H1 (cell line): ENCODE measurements at regions not wholly inside any gene's neighbourhood (a gene's known extent, or its start where the extent isn't known, plus 50 kb on each side); places are given as distances from the start of the nearest gene placed in this dataset.

Source experiments
- CTCF ChIA-PET: fragments of 300-600 bp; sonication (Branson Sonifier 250); formaldehyde crosslinking; loops from one replicate; lab custom pipeline; 2021; ENCODE audit not compliant: partially characterized antibody; lab: Charles Lee
- POLR2A ChIA-PET: fragments of 300-600 bp; sonication (Branson Sonifier 250); formaldehyde crosslinking; loops from one replicate; lab custom pipeline; 2021; ENCODE audit warnings: inconsistent platforms; ENCODE audit not compliant: partially characterized antibody; lab: Charles Lee
- DNase-seq, 2 experiments: peaks; one replicate each; pipeline versions ENCODE4 v3.0.0 to v3.0.0-alpha.2; 2010 to 2022; ENCODE audit warnings: low spot score in 2 of 2, low read depth in 1 of 2, mixed read lengths in 1 of 2
- FAIRE-seq: peaks from 2 replicates; lab custom pipeline; 2011; peaks lifted over from hg19 to GRCh38; lab: Jason Lieb, UNC
- H2AFZ ChIP-seq: 2 replicates; pipeline ENCODE4 v1.8.1; 2012; ENCODE audit warnings: low read length, inconsistent platforms
- H2AK5ac ChIP-seq: 2 replicates; pipeline ENCODE4 v1.6.1; 2013; ENCODE audit warnings: low read depth, low read length
- H2BK120ac ChIP-seq: replicated peaks from 2 replicates; pipeline ENCODE3; 2013; ENCODE audit warnings: low read depth, low read length, inconsistent platforms
- H2BK12ac ChIP-seq: 2 replicates; pipeline ENCODE4 v1.6.1; 2013; ENCODE audit warnings: low read depth, low read length
- H2BK15ac ChIP-seq: 2 replicates; pipeline ENCODE4 v1.6.1; 2013; ENCODE audit warnings: low read length
- H2BK20ac ChIP-seq: 2 replicates; pipeline ENCODE4 v1.6.1; 2013; ENCODE audit warnings: low read length
- H2BK5ac ChIP-seq: 2 replicates; pipeline ENCODE4 v1.6.1; 2013; ENCODE audit warnings: low read depth, low read length
- H3K14ac ChIP-seq: 2 replicates; pipeline ENCODE4 v1.6.1; 2013; ENCODE audit warnings: inconsistent platforms; ENCODE audit not compliant: insufficient read length
- H3K18ac ChIP-seq: 2 replicates; pipeline ENCODE4 v1.6.1; 2013; ENCODE audit warnings: low read length; ENCODE audit errors: extremely low read depth
- H3K23ac ChIP-seq: 2 replicates; pipeline ENCODE4 v1.6.1; 2013; ENCODE audit warnings: inconsistent platforms; ENCODE audit not compliant: insufficient read length
- H3K23me2 ChIP-seq: 2 replicates; pipeline ENCODE4 v1.6.1; 2013; ENCODE audit warnings: low read depth, low read length
- H3K27ac ChIP-seq: 2 replicates; pipeline ENCODE4 v1.6.1; 2011; ENCODE audit warnings: low read depth, low read length, inconsistent platforms
- H3K27me3 ChIP-seq, 4 experiments: replicated peaks in 1 of 4; 1 replicate in 1 of 4; 2 replicates in 3 of 4; pipeline versions ENCODE4 v1.6.1 to v1.8.1; 2011 to 2013; ENCODE audit warnings: low read length in 3 of 4, mild to moderate bottlenecking in 3 of 4, inconsistent platforms in 2 of 4, mixed read lengths in 2 of 4, moderate library complexity in 1 of 4; ENCODE audit not compliant: control insufficient read depth in 3 of 4, insufficient read depth in 3 of 4; ENCODE audit errors: extremely low read depth in 1 of 4
- H3K36me3 ChIP-seq, 4 experiments: 2 replicates each; pipeline versions ENCODE4 v1.6.1 to v1.8.1; 2011 to 2013; ENCODE audit warnings: mild to moderate bottlenecking in 4 of 4, low read length in 3 of 4, moderate library complexity in 2 of 4, control low read depth in 1 of 4, inconsistent platforms in 1 of 4; ENCODE audit not compliant: insufficient read depth in 4 of 4, control insufficient read depth in 2 of 4
- H3K4ac ChIP-seq: replicated peaks from 2 replicates; pipeline ENCODE3; 2013; ENCODE audit warnings: low read length, low read depth, mixed read lengths, inconsistent platforms; ENCODE audit not compliant: insufficient read length
- H3K4me1 ChIP-seq, 4 experiments: replicated peaks in 1 of 4; 1 replicate in 1 of 4; 2 replicates in 3 of 4; pipeline versions ENCODE4 v1.6.1 to v1.8.1; 2011 to 2013; ENCODE audit warnings: low read length in 3 of 4, inconsistent platforms in 2 of 4, mixed read lengths in 1 of 4; ENCODE audit not compliant: insufficient read depth in 4 of 4, control insufficient read depth in 3 of 4
- H3K4me2 ChIP-seq, 2 experiments: 2 replicates each; pipeline versions ENCODE4 v1.6.1 to v1.8.1; 2011 to 2013; ENCODE audit warnings: low read depth in 2 of 2, low read length in 2 of 2, control low read depth in 1 of 2, inconsistent platforms in 1 of 2, mild to moderate bottlenecking in 1 of 2; ENCODE audit not compliant: insufficient read depth in 1 of 2
- H3K4me3 ChIP-seq, 4 experiments: fragments of 200-600, 300-600 bp in 1 of 4; sonication (generic), shearing (Covaris generic), sonication (Bioruptor Twin) in 1 of 4; 2 replicates each; pipeline versions ENCODE4 v1.5.1 to v1.8.1; 2011 to 2016; ENCODE audit warnings: low read length in 4 of 4, low read depth in 3 of 4, control low read depth in 2 of 4, inconsistent platforms in 2 of 4, mild to moderate bottlenecking in 2 of 4, mixed read lengths in 1 of 4, moderate library complexity in 1 of 4; ENCODE audit not compliant: insufficient read depth in 2 of 4; ENCODE audit errors: extremely low read depth in 1 of 4
- H3K56ac ChIP-seq: replicated peaks from 2 replicates; pipeline ENCODE3; 2013; ENCODE audit warnings: low read depth, mild to moderate bottlenecking, mixed read lengths, low read length, inconsistent platforms; ENCODE audit not compliant: insufficient read length
- H3K79me1 ChIP-seq: 2 replicates; pipeline ENCODE4 v1.6.1; 2013; ENCODE audit warnings: low read depth, low read length, control low read depth
- H3K79me2 ChIP-seq, 2 experiments: 2 replicates each; pipeline versions ENCODE4 v1.6.1 to v1.8.1; 2012 to 2013; ENCODE audit warnings: low read length in 2 of 2, mild to moderate bottlenecking in 2 of 2, inconsistent platforms in 1 of 2; ENCODE audit not compliant: insufficient read depth in 2 of 2, control insufficient read depth in 1 of 2
- H3K9ac ChIP-seq, 4 experiments: replicated peaks in 1 of 4; 1 replicate in 1 of 4; 2 replicates in 3 of 4; pipeline versions ENCODE4 v1.6.1 to v1.8.1; 2011 to 2013; ENCODE audit warnings: low read depth in 3 of 4, low read length in 3 of 4, control low read depth in 2 of 4, mild to moderate bottlenecking in 2 of 4, moderate library complexity in 2 of 4, inconsistent platforms in 1 of 4; ENCODE audit errors: extremely low read depth in 1 of 4
- H3K9me3 ChIP-seq, 2 experiments: 2 replicates each; pipeline versions ENCODE4 v1.6.1 to v1.8.1; 2012 to 2013; ENCODE audit warnings: mild to moderate bottlenecking in 2 of 2, moderate library complexity in 2 of 2, control low read depth in 1 of 2, inconsistent platforms in 1 of 2, low read depth in 1 of 2, low read length in 1 of 2, mixed read lengths in 1 of 2; ENCODE audit not compliant: insufficient read depth in 2 of 2
- H4K20me1 ChIP-seq, 2 experiments: replicated peaks in 1 of 2; 2 replicates each; pipeline versions ENCODE3 to v1.8.1; 2011 to 2013; ENCODE audit warnings: inconsistent platforms in 2 of 2, low read length in 2 of 2, mild to moderate bottlenecking in 1 of 2; ENCODE audit not compliant: insufficient read depth in 2 of 2, control insufficient read depth in 1 of 2
- H4K5ac ChIP-seq: 2 replicates; pipeline ENCODE4 v1.6.1; 2013; ENCODE audit warnings: low read length, low read depth, mixed read lengths, inconsistent platforms; ENCODE audit not compliant: insufficient read length
- H4K8ac ChIP-seq: 2 replicates; pipeline ENCODE4 v1.8.0; 2013; ENCODE audit warnings: mild to moderate bottlenecking, moderate library complexity, low read length, inconsistent platforms; ENCODE audit not compliant: insufficient read depth; ENCODE audit errors: extremely low read depth
- H4K91ac ChIP-seq: replicated peaks from 2 replicates; pipeline ENCODE3; 2013; ENCODE audit warnings: low read length, mixed read lengths, inconsistent platforms; ENCODE audit not compliant: insufficient read length
- CEBPB ChIP-seq: IDR thresholded peaks from 2 replicates; pipeline ENCODE4 v1.6.1; 2012; ENCODE audit warnings: low read depth, low read length
- EGR1 ChIP-seq: IDR thresholded peaks from 2 replicates; pipeline ENCODE4 v1.6.1; 2011; ENCODE audit warnings: low read depth, low read length, borderline replicate concordance
- FOSL1 ChIP-seq: IDR thresholded peaks from 2 replicates; pipeline ENCODE4 v1.6.1; 2011; ENCODE audit warnings: mild to moderate bottlenecking, low read depth, low read length, moderate library complexity; ENCODE audit not compliant: insufficient read depth
- HDAC2 ChIP-seq, 2 experiments: fragments of 300-600 bp in 1 of 2; sonication (generic) in 1 of 2; IDR thresholded peaks; 2 replicates each; pipeline ENCODE4 v1.6.1; 2011 to 2012; ENCODE audit warnings: low read depth in 2 of 2, low read length in 2 of 2, mild to moderate bottlenecking in 2 of 2, moderate library complexity in 2 of 2, borderline replicate concordance in 1 of 2, inconsistent platforms in 1 of 2

- ChIA-PET POLR2A (no interaction called here), CTCF (interaction anchor here (1.0 kb wide), 1 partner anchor 778 kb away, joined by 3 read pairs; no protein-coding TSS in a partner anchor)
- no peaks in the 10 kb centered on the region for H3K4me1 ChIP-seq
- H2BK120ac ChIP-seq: no peak overlapping the region
- no peak overlapping the region for H3K27ac ChIP-seq
- H3K9ac ChIP-seq: no peak overlapping the region
- H3K36me3 ChIP-seq: no peaks in the 10 kb centered on the region
- H4K5ac ChIP-seq: no peak overlapping the region
- H3K23me2 ChIP-seq: no peaks in the 10 kb centered on the region
- H2AK5ac ChIP-seq: no peak overlapping the region
- no peak overlapping the region for H3K4me3 ChIP-seq
- H3K4ac ChIP-seq: no peak overlapping the region
- H4K8ac ChIP-seq: no peak overlapping the region
- H3K23ac ChIP-seq: no peak overlapping the region
- no peak overlapping the region for H3K4me2 ChIP-seq
- DNase-seq (no peak), FAIRE-seq (no peak)
- H2BK12ac ChIP-seq: no peak overlapping the region
- H3K18ac ChIP-seq: no peak overlapping the region
- H2BK5ac ChIP-seq: no peak overlapping the region
- no peak overlapping the region for H2BK15ac ChIP-seq
- H3K79me1 ChIP-seq: no peaks in the 10 kb centered on the region
- H2BK20ac ChIP-seq: no peak overlapping the region
- H3K27me3 ChIP-seq: no peaks in the 10 kb centered on the region
- peaks cover 0 to 2% of the 10 kb centered on the region in 2 experiments; a peak in 1 of 4 replicates for H3K9me3 ChIP-seq
- no peak for TF ChIP-seq FOSL1
- TF ChIP-seq HDAC2 (IDR thresholded peaks at IDR 0.05; ENCODE audit: borderline replicate concordance in 1 of 2, low read depth in 2 of 2, low read length in 2 of 2): no peak
- no peak for TF ChIP-seq EGR1
- TF ChIP-seq CEBPB: no peak
- no peaks in the 10 kb centered on the region for H3K79me2 ChIP-seq
- H2AFZ ChIP-seq: no peak overlapping the region
- H3K14ac ChIP-seq: no peak overlapping the region
- H4K20me1 ChIP-seq: no peaks in the 10 kb centered on the region
- no peak overlapping the region for H4K91ac ChIP-seq
- H3K56ac ChIP-seq: no peak overlapping the region
Observed at GRCh38 chr10:58897708-58898107, 278.7 kb upstream of the PHYHIPL start.
